ENCODE measurements at regions not wholly inside any gene's neighbourhood (a gene's known extent, or its start where the extent isn't known, plus 50 kb on each side); places are given as distances from the start of the nearest gene placed in this dataset.

DNA sequence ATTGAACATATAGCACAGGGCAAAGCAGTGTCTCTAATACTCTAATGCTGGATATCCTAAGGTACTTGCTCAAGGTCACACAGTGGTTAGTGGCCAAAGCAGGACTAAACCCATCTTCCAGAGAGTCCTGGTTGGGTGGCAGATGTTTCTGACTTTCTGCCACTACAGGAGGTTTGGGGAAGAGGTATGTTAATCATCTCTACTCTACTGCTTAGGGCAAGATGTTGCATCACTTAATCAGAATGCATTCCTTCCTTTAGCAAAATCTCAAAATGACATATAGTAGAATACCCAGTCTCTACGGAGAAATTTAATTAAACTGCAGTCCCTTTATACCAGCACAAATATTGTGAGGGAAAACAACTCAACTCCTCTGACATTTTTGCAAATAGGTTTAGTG is 190.7 kb upstream of the FAM241A start:
- no peaks in the 10 kb centered on the region for H4K20me1 ChIP-seq (ENCODE audit: insufficient read depth)
- no peaks in the 10 kb centered on the region for H3K27me3 ChIP-seq (ENCODE audit: insufficient read depth, low read depth, low read length)
- no peaks in the 10 kb centered on the region for H3F3A ChIP-seq (ENCODE audit: insufficient read depth, low read length, poor library complexity, severe bottlenecking)
- no peak overlapping the region for H3K4me3 ChIP-seq (ENCODE audit: low read length)
- H3K79me2 ChIP-seq (replicated peaks; ENCODE audit: insufficient read depth, low read length) = no peaks in the 10 kb centered on the region
- no peak overlapping the region for H3K9ac ChIP-seq (ENCODE audit: low read length)
- no peaks in the 10 kb centered on the region for H3K9me2 ChIP-seq (ENCODE audit: insufficient read depth, low read length)
- no peaks in the 10 kb centered on the region for H3K9me3 ChIP-seq (ENCODE audit: low read length)
- no peak overlapping the region for H2AFZ ChIP-seq (ENCODE audit: low read depth, low read length)
- TF ChIP-seq RAD21 (conservative IDR thresholded peaks at IDR 0.05) = no peak
- TF ChIP-seq, protein P1, sequence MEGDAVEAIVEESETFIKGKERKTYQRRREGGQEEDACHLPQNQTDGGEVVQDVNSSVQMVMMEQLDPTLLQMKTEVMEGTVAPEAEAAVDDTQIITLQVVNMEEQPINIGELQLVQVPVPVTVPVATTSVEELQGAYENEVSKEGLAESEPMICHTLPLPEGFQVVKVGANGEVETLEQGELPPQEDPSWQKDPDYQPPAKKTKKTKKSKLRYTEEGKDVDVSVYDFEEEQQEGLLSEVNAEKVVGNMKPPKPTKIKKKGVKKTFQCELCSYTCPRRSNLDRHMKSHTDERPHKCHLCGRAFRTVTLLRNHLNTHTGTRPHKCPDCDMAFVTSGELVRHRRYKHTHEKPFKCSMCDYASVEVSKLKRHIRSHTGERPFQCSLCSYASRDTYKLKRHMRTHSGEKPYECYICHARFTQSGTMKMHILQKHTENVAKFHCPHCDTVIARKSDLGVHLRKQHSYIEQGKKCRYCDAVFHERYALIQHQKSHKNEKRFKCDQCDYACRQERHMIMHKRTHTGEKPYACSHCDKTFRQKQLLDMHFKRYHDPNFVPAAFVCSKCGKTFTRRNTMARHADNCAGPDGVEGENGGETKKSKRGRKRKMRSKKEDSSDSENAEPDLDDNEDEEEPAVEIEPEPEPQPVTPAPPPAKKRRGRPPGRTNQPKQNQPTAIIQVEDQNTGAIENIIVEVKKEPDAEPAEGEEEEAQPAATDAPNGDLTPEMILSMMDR (IDR thresholded peaks at IDR 0.05; ENCODE audit: poor library complexity, severe bottlenecking) = no peak
- no peak for TF ChIP-seq EP300 (conservative IDR thresholded peaks at IDR 0.05; ENCODE audit: poor library complexity, severe bottlenecking)
- no peak for TF ChIP-seq MXI1 (conservative IDR thresholded peaks at IDR 0.05; ENCODE audit: poor library complexity, severe bottlenecking)
- TF ChIP-seq, protein P2, sequence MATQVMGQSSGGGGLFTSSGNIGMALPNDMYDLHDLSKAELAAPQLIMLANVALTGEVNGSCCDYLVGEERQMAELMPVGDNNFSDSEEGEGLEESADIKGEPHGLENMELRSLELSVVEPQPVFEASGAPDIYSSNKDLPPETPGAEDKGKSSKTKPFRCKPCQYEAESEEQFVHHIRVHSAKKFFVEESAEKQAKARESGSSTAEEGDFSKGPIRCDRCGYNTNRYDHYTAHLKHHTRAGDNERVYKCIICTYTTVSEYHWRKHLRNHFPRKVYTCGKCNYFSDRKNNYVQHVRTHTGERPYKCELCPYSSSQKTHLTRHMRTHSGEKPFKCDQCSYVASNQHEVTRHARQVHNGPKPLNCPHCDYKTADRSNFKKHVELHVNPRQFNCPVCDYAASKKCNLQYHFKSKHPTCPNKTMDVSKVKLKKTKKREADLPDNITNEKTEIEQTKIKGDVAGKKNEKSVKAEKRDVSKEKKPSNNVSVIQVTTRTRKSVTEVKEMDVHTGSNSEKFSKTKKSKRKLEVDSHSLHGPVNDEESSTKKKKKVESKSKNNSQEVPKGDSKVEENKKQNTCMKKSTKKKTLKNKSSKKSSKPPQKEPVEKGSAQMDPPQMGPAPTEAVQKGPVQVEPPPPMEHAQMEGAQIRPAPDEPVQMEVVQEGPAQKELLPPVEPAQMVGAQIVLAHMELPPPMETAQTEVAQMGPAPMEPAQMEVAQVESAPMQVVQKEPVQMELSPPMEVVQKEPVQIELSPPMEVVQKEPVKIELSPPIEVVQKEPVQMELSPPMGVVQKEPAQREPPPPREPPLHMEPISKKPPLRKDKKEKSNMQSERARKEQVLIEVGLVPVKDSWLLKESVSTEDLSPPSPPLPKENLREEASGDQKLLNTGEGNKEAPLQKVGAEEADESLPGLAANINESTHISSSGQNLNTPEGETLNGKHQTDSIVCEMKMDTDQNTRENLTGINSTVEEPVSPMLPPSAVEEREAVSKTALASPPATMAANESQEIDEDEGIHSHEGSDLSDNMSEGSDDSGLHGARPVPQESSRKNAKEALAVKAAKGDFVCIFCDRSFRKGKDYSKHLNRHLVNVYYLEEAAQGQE (IDR thresholded peaks at IDR 0.05; ENCODE audit: borderline replicate concordance) = no peak
- no peak for TF ChIP-seq SMC3 (conservative IDR thresholded peaks at IDR 0.05; ENCODE audit: poor library complexity)
- H3K27ac ChIP-seq (ENCODE audit: low read length) = no peak overlapping the region
- no peaks in the 10 kb centered on the region for H3K36me3 ChIP-seq (ENCODE audit: insufficient read depth, low read length)
- no peak overlapping the region for H3K4me2 ChIP-seq (ENCODE audit: low read length)

DNA sequence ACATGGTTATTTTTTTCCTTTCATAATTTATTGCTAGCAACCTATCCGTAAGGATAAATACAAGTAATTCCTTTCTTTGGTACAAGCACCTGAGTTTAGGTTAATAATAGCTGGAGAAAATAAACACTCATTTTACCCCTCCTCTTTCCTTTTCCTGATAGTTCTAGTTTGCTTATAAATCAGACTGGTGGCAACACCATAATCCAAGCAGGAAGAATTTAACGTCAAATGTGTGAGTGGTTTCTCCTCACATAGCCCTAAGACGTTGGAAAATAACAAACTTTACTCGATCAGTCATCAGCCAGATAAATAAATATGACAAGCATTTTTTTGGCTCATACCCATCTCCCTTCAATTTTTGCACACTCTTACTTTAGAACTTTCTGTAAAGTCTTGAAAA is 190.3 kb upstream of the FAM241A start:
- no peaks in the 10 kb centered on the region for H3K9me2 ChIP-seq (ENCODE audit: insufficient read depth, low read length)
- no peak overlapping the region for H3K4me3 ChIP-seq (ENCODE audit: low read length)
- no peak overlapping the region for H2AFZ ChIP-seq (ENCODE audit: low read depth, low read length)
- H3K27ac ChIP-seq (ENCODE audit: low read length) = no peak overlapping the region
- no peaks in the 10 kb centered on the region for H3K79me2 ChIP-seq (replicated peaks; ENCODE audit: insufficient read depth, low read length)
- H3F3A ChIP-seq (ENCODE audit: insufficient read depth, low read length, poor library complexity, severe bottlenecking) = no peaks in the 10 kb centered on the region
- no peak overlapping the region for H3K4me2 ChIP-seq (ENCODE audit: low read length)
- H3K27me3 ChIP-seq (ENCODE audit: insufficient read depth, low read depth, low read length) = no peaks in the 10 kb centered on the region
- no peak overlapping the region for H3K9ac ChIP-seq (ENCODE audit: low read length)
- no peaks in the 10 kb centered on the region for H3K36me3 ChIP-seq (ENCODE audit: insufficient read depth, low read length)
- H4K20me1 ChIP-seq (ENCODE audit: insufficient read depth) = no peaks in the 10 kb centered on the region
- no peaks in the 10 kb centered on the region for H3K9me3 ChIP-seq (ENCODE audit: low read length)
- no peak for TF ChIP-seq POLR2AphosphoS5 (IDR thresholded peaks at IDR 0.05)

DNA sequence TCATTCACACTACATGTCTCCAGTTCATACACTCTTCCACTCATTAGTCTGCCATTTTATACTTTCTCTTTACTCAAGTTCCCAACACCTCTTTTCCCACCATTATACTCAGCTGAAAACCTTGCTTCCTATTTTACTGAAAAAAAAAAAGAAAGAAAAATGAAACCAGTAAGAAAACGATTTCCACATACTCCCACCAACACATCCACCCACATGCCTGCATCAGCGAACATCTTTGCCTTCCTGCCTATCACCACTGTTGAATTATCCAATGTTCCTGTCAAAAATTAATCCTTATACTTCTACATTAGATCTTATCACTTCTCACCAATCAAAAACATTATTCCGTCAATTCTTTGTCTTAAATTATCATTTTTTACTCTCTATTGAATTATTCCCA is 188.1 kb upstream of the FAM241A start:
- Histone ChIP-seq H3K79me2 (replicated peaks; ENCODE audit: insufficient read depth, low read length) (no peaks in the 10 kb centered on the region), H3K27me3 (ENCODE audit: insufficient read depth, low read depth, low read length) (no peaks in the 10 kb centered on the region), H3K9me2 (ENCODE audit: insufficient read depth, low read length) (no peaks in the 10 kb centered on the region), H3K9ac (ENCODE audit: low read length) (no peak overlapping the region), H3K36me3 (ENCODE audit: insufficient read depth, low read length) (no peaks in the 10 kb centered on the region), H3F3A (ENCODE audit: insufficient read depth, low read length, poor library complexity, severe bottlenecking) (no peaks in the 10 kb centered on the region), H3K4me2 (ENCODE audit: low read length) (no peak overlapping the region), H2AFZ (ENCODE audit: low read depth, low read length) (no peak overlapping the region), H3K9me3 (ENCODE audit: low read length) (no peaks in the 10 kb centered on the region), H4K20me1 (ENCODE audit: insufficient read depth) (no peaks in the 10 kb centered on the region), H3K27ac (ENCODE audit: low read length) (no peak overlapping the region), H3K4me3 (ENCODE audit: low read length) (no peak overlapping the region)
- TF ChIP-seq EP300 (conservative IDR thresholded peaks at IDR 0.05; ENCODE audit: poor library complexity, severe bottlenecking) = no peak
- no peak for TF ChIP-seq MXI1 (conservative IDR thresholded peaks at IDR 0.05; ENCODE audit: poor library complexity, severe bottlenecking)
- TF ChIP-seq RAD21 (conservative IDR thresholded peaks at IDR 0.05) = no peak
- TF ChIP-seq SMC3 (conservative IDR thresholded peaks at IDR 0.05; ENCODE audit: poor library complexity) = no peak
- TF ChIP-seq POLR2AphosphoS5 (IDR thresholded peaks at IDR 0.05) = no peak
- TF ChIP-seq, protein P1 (IDR thresholded peaks at IDR 0.05; ENCODE audit: poor library complexity, severe bottlenecking) = no peak
- no peak for TF ChIP-seq TAF1 (IDR thresholded peaks at IDR 0.05; ENCODE audit: low read depth)
- TF ChIP-seq, protein P2 (IDR thresholded peaks at IDR 0.05; ENCODE audit: borderline replicate concordance) = no peak
